AML-193 (cell line): ENCODE measurements at regions not wholly inside any gene's neighbourhood (a gene's known extent, or its start where the extent isn't known, plus 50 kb on each side); places are given as distances from the start of the nearest gene placed in this dataset.

Experiments used
- DNase-seq, 2 experiments: peaks; one replicate each; lab custom pipeline; 2025; lab: John Stamatoyannopoulos, UW

DNA sequence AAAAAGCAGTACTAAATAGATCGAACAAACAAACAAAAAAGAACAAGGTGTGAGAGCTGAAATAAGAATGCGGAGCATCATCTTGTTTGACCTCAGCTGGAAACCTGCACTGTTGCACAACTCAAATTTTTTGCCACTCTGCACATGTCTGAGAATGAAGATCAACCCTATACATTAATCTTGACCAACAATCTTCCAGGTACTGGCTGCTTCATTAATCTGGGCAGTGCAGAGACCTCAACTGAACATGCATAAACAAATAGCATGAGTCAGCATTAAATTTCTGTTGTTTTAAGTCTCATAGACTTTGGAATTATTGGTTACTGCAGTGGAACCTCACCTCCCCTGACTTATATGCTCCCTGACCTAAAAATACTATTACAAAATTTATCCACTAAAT is 114.6 kb upstream of the FTMT start:
- no peak for DNase-seq

DNA sequence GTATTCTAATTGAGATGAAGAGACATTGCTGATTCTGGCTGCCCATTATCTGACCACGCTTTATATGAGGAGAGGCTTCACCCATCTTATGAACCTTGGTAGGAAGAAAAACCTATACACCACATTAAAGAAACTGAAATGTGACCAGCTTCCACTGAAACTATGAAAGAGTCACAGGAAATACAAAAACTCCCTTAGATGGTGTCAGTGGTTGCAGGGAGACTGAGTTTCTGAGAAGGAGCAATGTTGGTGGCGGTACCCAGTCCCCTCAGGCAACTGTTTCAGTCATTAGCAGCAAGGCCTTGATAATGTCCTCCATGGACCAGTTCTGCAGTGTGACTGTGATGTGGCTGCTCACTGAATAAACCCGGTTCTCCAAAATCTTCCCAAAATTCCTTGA is 110.5 kb upstream of the FTMT start:
- no peak for DNase-seq

DNA sequence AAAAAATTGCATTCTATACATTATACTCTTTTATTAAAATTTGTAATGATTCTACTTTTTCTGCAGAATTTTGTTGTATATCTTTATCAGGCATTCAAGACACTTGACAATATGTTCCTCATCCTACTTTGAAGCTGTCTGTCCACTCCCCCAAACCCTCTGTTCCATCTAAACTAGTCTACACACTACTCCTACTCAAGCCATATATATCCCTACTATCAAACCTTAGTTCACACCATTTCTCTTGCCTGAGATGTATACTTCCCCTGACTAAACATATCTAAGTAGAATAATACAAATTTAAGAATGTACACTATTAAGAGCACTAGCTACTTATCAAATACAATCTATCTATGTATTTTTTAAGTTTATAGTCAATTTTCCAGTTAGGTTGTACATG is 107.1 kb upstream of the FTMT start:
- no peak for DNase-seq

DNA sequence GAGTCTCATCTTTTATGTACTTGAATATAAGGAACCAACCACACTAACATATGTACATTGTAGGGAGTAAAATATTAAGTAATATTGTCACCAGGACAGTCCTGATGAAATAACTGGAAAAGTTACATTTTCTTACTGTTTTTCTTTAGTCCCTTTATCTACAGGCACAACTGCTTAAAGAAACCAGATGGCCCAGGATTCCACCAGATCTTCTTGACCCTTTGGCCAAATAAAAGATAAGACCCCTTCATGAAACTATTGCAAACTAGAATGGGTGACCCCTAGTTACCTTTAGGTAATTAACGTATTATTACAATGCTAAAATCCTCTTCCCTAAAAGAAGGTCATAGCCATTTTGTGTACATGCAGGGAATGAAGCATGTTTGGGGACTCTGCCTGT is 106.3 kb upstream of the FTMT start:
- DNase-seq, result no peak

DNA sequence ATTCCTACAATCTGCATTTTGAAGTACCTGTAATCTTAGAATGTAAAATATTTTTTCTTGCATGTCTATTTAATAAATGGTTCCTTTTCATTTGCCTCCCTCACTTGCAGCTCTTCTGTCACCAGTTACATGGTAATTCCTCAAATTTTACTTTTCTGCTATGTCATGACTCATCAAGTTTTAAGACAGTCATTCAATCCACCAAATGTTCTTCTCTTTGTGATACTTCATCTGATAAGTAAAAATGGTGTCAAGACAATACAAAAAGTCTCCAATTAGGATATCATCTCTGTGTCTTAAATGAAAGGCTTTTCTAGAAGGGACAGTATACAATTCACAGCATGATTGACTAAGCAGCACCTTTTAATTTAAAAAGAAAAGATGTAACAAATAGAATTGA is 104.9 kb upstream of the FTMT start:
- no peak for DNase-seq

DNA sequence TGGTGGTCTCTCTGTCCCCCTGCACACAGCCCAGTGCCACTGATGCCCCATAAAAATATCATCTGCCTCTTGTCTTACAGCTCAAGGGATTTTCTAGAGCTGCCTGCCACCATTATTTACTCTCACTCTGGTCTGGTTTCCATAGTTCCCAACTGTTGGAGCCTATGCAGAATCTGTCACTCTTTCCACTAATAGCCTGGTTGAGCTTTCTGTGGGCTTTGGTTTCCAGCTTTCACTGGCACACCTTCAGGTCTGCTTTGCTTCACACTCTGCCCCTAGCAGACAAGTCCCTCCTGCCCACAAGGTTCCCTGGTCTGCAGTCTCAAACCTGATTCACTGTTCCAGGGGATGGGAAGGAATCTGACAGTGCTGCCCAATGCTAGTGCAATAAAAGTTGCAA is 103.0 kb upstream of the FTMT start:
- no peak for DNase-seq

DNA sequence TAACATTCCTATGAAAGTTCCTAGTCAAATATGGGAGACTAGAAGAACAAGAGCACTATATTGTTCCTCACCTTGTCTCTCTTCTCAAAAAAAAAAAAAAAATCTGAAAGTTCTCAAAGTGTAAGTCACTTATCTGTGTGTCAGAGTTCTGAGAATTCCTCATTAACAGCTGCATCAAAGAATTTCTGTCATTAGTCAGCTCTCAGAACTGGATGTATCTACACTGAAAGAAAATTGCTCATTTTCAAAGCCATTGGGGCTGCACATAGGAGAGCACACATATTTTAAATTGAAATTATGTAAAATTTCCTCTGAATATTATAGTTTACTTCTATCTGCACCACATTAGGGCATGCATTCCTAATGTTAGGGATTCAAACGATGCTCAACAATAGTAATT is 99.5 kb upstream of the FTMT start:
- DNase-seq, result no peak

DNA sequence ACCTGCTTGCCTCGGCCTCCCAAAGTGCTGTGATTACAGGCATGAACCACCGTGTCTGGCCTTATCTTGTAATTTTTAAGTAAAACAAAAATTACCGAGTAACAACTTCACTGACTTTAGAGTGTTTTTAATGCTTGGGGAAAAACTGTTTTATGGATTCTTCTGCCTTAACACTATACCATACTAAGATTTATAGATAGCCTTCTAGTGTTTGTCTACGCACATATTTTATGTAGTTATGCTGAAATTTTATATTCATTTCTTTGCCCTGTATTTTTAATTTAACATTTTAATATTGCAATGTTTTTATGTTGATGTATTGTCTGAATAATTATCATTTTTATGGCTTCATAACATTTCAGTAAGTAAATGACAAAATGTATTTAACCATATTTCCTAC is 96.4 kb upstream of the FTMT start:
- DNase-seq, result no peak

DNA sequence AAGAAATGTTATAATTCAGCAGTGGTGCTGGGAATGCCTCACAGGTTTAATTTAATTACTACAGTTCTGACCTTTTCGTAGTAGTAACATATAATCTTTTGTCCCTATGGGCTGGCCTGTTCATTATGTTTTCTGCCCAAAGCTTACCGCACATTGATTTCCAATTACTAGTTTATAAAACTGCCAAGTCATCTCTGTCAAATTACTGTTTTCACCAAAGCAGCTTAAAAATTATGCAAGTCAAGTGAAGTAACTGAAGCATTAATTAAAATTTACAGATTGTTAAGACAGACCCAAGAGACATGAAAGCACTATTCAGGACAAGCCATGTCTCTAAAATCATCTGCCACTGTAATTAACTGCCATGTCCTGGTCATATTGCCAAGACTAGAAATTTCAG is 93.9 kb upstream of the FTMT start:
- no peak for DNase-seq

DNA sequence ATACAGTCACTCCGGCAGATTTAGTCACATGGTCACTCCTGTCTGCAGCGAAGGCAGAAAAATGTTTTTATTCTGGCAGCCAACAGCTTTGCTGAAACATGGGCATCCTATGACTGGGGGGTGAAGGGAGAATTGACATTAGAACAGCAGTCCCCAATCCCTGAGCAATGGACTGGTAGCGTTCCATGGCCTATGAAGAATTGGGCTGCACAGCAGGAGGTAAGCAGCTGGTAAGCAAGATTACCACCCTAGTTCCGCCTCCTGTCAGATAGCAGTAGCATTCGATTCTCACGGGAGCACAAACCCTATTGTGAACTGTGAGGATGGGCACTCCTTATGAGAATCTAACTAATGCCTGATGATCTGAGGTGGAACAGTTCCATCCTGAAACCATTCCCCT is 93.1 kb upstream of the FTMT start:
- DNase-seq, result no peak

DNA sequence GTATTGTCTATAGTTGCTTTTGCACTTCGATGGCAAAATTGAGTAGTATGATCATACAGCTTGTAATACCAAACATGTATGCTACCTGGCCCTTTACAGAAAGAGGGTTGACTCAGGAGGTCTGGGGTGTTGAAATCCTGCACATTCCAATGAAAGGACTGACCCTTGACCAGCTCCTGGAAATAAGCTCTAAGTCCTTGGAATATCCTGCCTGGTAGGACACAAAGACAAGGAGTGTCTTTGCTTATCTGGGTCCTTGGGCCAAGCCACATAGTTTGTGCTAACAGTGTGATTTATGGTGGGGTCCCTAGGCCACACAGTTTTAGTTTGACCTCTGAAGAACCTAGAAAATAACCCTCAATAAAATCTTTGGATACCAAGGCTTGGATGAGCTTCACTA is 89.3 kb upstream of the FTMT start:
- DNase-seq, result no peak

DNA sequence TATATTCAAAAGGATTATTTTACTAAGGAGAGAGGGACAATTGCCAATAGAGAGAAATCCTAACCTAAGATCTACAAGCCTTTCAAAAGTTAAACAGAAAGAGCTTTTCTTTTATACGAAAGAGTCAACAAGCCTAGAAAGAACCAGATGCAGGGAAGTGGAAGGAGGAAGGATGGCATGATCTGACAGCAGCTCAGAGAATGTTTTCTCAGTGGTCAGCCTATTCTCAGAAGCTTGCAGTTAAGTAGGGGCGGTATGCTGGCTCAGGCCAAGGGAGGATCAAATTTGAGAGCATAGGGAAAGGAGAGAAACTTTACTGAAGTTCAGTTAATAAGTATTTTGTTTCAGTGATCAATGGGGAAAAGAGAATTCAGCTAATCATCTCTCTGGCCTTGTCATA is 88.0 kb upstream of the FTMT start:
- no peak for DNase-seq

DNA sequence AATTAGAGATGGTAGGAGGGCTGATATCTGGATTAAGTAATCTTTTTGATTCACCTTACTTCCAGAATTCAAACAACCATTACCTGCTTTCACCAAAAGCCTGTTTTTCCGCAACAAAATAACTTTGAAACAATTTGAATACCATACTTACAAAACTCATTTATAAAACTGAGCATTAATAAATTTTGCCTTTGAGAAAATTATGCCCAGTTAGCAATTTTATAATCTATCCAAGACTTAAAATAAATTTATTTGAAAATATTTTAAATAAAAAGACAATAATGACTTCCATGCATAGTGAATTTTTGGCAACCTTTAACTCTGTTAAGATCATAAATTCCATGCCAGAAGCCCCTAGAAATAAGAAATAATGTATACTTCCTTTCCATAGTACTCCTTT is 71.3 kb upstream of the FTMT start:
- DNase-seq, result no peak

DNA sequence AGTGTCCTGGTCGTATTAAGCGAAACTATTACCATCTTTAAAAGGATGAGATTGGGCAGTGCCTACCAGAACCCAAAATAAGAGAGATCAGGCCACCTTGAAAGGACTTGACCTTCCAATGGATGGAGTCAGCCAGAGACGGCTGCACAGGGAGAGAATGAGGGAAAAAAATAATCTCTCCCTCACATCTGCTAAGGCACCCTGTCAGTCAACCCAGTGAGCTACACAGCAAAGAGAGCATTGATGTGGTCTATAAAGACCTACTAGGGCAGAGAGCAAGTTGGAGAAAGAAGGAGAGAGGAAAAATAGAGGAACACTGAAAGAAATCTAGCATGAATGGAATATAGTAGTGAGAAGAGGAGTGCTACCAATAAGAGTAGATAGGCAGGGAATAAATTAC is 68.0 kb upstream of the FTMT start:
- no peak for DNase-seq

DNA sequence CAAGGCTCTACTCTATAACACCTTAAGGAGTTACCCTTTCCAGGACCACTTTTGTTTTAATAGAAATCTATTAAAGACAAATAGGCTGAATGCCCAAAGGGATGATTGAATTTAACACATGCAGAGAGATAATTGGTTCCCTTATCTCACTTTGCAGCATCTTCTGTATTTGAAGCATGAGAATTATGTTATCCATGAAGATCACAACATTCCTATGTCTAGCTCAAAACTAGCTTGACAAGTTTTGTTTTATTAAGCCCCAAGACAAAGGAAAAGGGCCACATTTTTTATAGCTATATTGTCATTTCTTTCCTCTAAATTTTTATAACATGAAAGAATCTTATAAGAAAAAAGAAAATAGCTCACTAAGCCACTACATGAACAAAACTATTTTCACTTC is 57.9 kb upstream of the FTMT start:
- no peak for DNase-seq

DNA sequence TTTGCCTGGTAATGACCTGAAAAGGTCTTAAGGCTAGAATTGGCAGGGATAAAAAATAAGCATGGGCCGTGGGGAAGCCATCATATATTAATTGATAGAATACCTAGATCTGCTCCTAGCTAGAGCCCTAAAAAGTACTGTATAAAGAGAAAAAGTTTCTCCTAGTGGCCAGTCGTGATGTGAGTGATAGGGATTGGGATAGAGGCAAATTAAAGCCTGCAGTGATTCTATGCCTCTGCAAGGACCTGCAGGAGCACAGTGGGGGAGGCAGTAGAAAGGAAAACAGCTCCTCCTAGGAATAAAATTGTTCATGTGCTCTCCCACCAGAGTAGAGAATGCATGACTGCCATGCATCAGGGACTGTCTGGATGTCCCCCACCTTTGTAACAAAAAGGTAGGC is 56.2 kb upstream of the FTMT start:
- DNase-seq, result no peak

DNA sequence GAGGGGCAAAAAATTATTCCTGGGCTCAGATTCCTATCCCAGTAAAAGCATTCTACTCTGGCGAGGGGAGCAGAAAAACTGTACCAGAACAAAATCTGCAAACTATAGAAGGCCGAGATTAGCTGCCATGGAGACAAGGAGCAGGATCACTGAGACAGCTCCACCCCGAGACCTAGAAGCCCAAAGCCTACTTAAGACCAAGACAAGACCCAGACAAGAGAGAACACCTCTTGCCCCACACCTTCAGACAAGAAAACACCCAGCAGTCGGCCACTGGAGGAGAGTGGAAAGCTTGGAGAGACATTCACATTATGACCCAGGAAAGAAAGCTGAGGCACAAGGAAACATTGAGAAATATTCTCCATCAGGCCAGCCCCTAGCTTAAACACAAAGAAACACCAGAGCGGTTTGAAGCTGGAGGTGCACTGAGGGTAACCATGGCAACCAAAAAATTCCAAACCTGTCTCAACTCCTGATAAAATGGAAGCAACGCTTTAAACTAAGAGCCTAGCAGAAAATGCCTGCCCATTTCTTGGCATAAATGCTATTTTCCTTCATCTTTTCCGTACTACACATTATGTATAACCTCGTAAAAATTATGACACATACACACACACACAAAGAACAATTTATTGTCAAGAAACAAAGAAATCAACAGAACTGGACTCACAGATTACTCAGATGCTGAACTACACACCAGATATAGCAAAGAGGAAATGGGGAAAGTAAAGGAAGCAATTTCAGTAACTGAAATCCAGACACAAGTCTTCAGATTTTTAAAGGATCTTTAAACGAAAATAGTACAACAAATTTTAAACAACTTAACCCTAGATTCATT is 53.8 kb upstream of the FTMT start:
- no peak for DNase-seq
